ENCODE measurements at regions not wholly inside any gene's neighbourhood (a gene's known extent, or its start where the extent isn't known, plus 50 kb on each side); places are given as distances from the start of the nearest gene placed in this dataset.

DNA sequence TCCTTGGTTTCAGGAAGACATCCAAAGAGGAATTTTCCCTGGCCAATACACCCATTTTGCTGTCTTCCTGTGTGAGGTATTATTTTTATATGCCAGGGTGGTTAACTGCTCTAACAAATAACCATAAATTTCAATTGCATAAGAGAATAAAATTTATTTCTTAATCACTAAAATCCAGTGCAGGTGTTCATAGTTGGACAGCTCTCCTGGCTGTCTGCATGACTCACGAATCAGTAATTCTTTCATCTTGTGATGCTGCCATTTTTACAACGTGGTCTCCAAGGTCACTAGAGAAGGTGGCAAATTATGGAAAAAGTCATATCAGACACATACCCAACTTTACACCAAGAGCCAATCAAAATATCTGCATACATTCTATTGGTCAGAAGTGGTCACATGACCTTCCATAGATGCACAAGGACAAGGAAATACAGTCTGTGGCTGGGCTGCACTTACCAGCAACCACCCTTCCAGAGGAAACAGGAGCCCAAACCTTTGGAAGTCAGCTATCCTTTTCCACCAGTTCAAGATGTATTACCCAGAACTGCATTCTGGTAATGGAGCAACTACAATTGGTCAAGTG is 193.5 kb upstream of the PLEKHG7 start:
- BruUV-seq (replicated peaks): no TSS peak
- no peak for DNase-seq
- H3K27me3 Mint-ChIP-seq (ENCODE audit: unreplicated experiment): no peaks in the 10 kb centered on the region
- peaks cover 6% of the 10 kb centered on the region for H3K36me3 Mint-ChIP-seq (ENCODE audit: insufficient read depth, unreplicated experiment)
- H3K27ac Mint-ChIP-seq (ENCODE audit: unreplicated experiment): no peak overlapping the region
- H3K9me3 Mint-ChIP-seq (ENCODE audit: low read depth, unreplicated experiment): peaks cover 2% of the 10 kb centered on the region
- CTCF ChIA-PET: interaction anchor here (0.7 kb wide), 1 partner anchor 174 kb away, joined by 3 read pairs; no protein-coding TSS in a partner anchor
- no peak overlapping the region for H3K4me3 Mint-ChIP-seq (ENCODE audit: low read depth, unreplicated experiment)
- no peak for TF ChIP-seq CTCF (IDR thresholded peaks at IDR 0.05; ENCODE audit: unreplicated experiment)
- peaks cover 28% of the 10 kb centered on the region for H3K4me1 Mint-ChIP-seq (ENCODE audit: low read depth, unreplicated experiment)
- intact Hi-C loops (cut with micrococcal nuclease; ENCODE audit: unreplicated experiment): no loop called here

- H3K4me1 Mint-ChIP-seq (ENCODE audit: low read depth, unreplicated experiment): peaks cover 48% of the 10 kb centered on the region
- CTCF ChIA-PET: interaction anchor here (0.6 to 3.5 kb wide), 8 partner anchors 9 to 422 kb away, joined by 3 to 26 read pairs (median 4); no protein-coding TSS in a partner anchor
- H3K4me3 Mint-ChIP-seq (ENCODE audit: low read depth, unreplicated experiment): peak overlapping the region; percentile 15
- H3K27ac Mint-ChIP-seq (ENCODE audit: unreplicated experiment): peak overlapping the region; percentile 62
- H3K9me3 Mint-ChIP-seq (ENCODE audit: low read depth, unreplicated experiment): no peaks in the 10 kb centered on the region
- TF ChIP-seq CTCF (IDR thresholded peaks at IDR 0.05; ENCODE audit: unreplicated experiment): no peak
- DNase-seq: no peak
- peaks cover 6% of the 10 kb centered on the region for H3K36me3 Mint-ChIP-seq (ENCODE audit: insufficient read depth, unreplicated experiment)
- intact Hi-C loops (cut with micrococcal nuclease; ENCODE audit: unreplicated experiment): loop anchor here (1.0 to 2.0 kb wide), 4 partner anchors 32 to 360 kb away; no protein-coding TSS in a partner anchor
- BruUV-seq (replicated peaks): no TSS peak
- no peaks in the 10 kb centered on the region for H3K27me3 Mint-ChIP-seq (ENCODE audit: unreplicated experiment)
These were observed 195.9 kb upstream of the PLEKHG7 start for GRCh38 chr12:92506891-92507290.

- no peak for TF ChIP-seq CTCF (IDR thresholded peaks at IDR 0.05; ENCODE audit: unreplicated experiment)
- no peaks in the 10 kb centered on the region for H3K27me3 Mint-ChIP-seq (ENCODE audit: unreplicated experiment)
- H3K27ac Mint-ChIP-seq (ENCODE audit: unreplicated experiment): peak overlapping the region; percentile 62
- H3K36me3 Mint-ChIP-seq (ENCODE audit: insufficient read depth, unreplicated experiment): peaks cover 6% of the 10 kb centered on the region
- peak; percentile 47 for DNase-seq
- BruUV-seq (replicated peaks): no TSS peak
- peak overlapping the region; percentile 15 for H3K4me3 Mint-ChIP-seq (ENCODE audit: low read depth, unreplicated experiment)
- intact Hi-C loops (cut with micrococcal nuclease; ENCODE audit: unreplicated experiment): loop anchor here (1.0 to 2.0 kb wide), 4 partner anchors 32 to 360 kb away; no protein-coding TSS in a partner anchor
- no peaks in the 10 kb centered on the region for H3K9me3 Mint-ChIP-seq (ENCODE audit: low read depth, unreplicated experiment)
- H3K4me1 Mint-ChIP-seq (ENCODE audit: low read depth, unreplicated experiment): peaks cover 48% of the 10 kb centered on the region
- CTCF ChIA-PET: interaction anchor here (0.6 to 3.5 kb wide), 10 partner anchors 10 to 1124 kb away, joined by 3 to 26 read pairs (median 3); no protein-coding TSS in a partner anchor
These were observed 196.3 kb upstream of the PLEKHG7 start for GRCh38 chr12:92506460-92506859.

DNA sequence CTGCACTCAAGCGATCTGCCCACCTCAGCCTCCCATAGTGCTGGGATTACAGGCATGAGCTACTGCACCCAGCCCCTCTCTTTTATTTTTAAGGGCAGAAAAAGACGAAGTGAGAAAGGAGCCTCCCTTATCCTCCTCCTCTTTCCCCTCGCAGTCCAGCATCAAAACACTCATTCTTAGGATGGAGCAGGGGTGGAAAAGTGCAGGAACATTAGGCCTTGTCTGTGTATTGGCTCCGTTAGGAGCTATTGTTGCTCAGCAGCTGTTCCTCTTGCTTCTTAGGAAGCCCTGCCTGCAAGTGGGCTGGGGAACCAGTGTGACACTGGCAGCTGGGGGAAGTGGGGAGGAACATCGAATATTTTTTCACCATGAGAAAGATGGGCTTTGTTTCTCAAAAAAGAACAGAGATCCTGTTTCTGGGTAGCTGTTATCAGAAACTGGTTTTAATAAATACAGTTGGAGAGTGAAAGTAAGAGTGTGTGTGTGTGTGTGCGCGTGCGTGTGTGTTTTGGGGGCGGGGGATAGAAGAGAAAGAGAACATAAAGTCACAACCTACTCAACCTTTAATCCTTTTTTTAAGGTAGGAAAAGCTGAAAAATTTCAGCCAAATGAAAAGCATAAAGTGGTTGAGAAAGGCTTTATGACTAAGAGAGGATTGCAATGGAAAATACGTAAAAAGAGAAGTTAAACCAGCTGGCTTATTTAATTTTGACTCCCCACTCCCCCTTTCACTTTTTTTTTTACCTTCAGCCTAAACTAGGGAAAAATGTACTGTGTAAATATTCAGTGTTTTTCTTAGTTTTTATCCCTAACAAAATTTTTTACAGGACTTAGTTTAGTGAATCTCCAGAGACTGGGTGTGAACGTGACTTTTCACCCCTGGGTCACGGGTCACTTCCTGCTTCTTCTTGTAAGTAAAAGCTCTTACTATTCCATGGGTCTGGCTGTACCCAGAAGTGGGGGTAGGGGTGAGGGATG is 197.2 kb upstream of the PLEKHG7 start:
- Mint-ChIP-seq H3K4me3 (ENCODE audit: low read depth, unreplicated experiment) (peak overlapping the region; percentile 53), H3K27me3 (ENCODE audit: unreplicated experiment) (no peaks in the 10 kb centered on the region), H3K36me3 (ENCODE audit: insufficient read depth, unreplicated experiment) (peaks cover 6% of the 10 kb centered on the region), H3K4me1 (ENCODE audit: low read depth, unreplicated experiment) (peaks cover 48% of the 10 kb centered on the region), H3K27ac (ENCODE audit: unreplicated experiment) (peak overlapping the region; percentile 62), H3K9me3 (ENCODE audit: low read depth, unreplicated experiment) (no peaks in the 10 kb centered on the region)
- BruUV-seq (replicated peaks): no TSS peak
- DNase-seq: peak; percentile 27
- TF ChIP-seq CTCF (IDR thresholded peaks at IDR 0.05; ENCODE audit: unreplicated experiment): no peak
- CTCF ChIA-PET: interaction anchor here (0.6 to 3.5 kb wide), 15 partner anchors 10 to 1123 kb away, joined by 3 to 26 read pairs (median 3); partner anchors contain the start of gene BTG1
- intact Hi-C loops (cut with micrococcal nuclease; ENCODE audit: unreplicated experiment): loop anchor here (1.0 to 2.0 kb wide), 5 partner anchors 33 to 359 kb away; no protein-coding TSS in a partner anchor

Measured in Calu3 (cell line).